ENCODE measurements at regions not wholly inside any gene's neighbourhood (a gene's known extent, or its start where the extent isn't known, plus 50 kb on each side); places are given as distances from the start of the nearest gene placed in this dataset.
"Not testable (repeated sequence)": the region's sequence is repeated elsewhere in the genome, so short reads cannot be mapped to it uniquely, and the experiment has no call there.

- no peaks in the 10 kb centered on the region for H4K20me1 ChIP-seq (ENCODE audit: control insufficient read depth, extremely low read depth, insufficient read depth, low read length)
- no peak for DNase-seq (ENCODE audit: low read depth in 2 of 2)
- TF ChIP-seq CTCF (conservative IDR thresholded peaks at IDR 0.05 in 1 of 2, IDR thresholded peaks at IDR 0.05 in 1 of 2; ENCODE audit: low read depth in 1 of 2, low read length in 2 of 2): no peak
- no peak for TF ChIP-seq EZH2 (IDR thresholded peaks at IDR 0.05; ENCODE audit: low read length, missing control alignments)
- H3K4me1 ChIP-seq (ENCODE audit: control insufficient read depth, extremely low read depth, insufficient read depth, low read length): no peaks in the 10 kb centered on the region
- H3K4me3 ChIP-seq (replicated peaks in 1 of 4; ENCODE audit: control extremely low read depth in 1 of 4, insufficient read depth in 1 of 4, low read depth in 3 of 4, low read length in 4 of 4): no peak overlapping the region
- no peak overlapping the region for H2AFZ ChIP-seq (ENCODE audit: low read length)
- H3K27me3 ChIP-seq (ENCODE audit: control insufficient read depth, insufficient read depth, low read length): no peaks in the 10 kb centered on the region
- no peak overlapping the region for H3K4me2 ChIP-seq (ENCODE audit: extremely low read depth, insufficient read depth, low read length)
- H3K9ac ChIP-seq (ENCODE audit: insufficient read depth, low read length): no peak overlapping the region
- no peaks in the 10 kb centered on the region for H3K36me3 ChIP-seq (ENCODE audit: control insufficient read depth, insufficient read depth, low read length)
- no peak overlapping the region for H3K27ac ChIP-seq (ENCODE audit: insufficient read depth, low read length)
- no peaks in the 10 kb centered on the region for H3K9me3 ChIP-seq (ENCODE audit: control insufficient read depth, insufficient read depth, low read depth, low read length)
- H3K79me2 ChIP-seq (ENCODE audit: control insufficient read depth, insufficient read depth, low read length): no peaks in the 10 kb centered on the region
Observed at GRCh38 chr3:163555918-163556317, 1522.4 kb downstream of the SI start.

GRCh38 chr3:163552659-163552966 lies 1525.7 kb downstream of the SI start:
- H3K4me3 ChIP-seq (replicated peaks in 1 of 4; ENCODE audit: control extremely low read depth in 1 of 4, insufficient read depth in 1 of 4, low read depth in 3 of 4, low read length in 4 of 4): no peak overlapping the region
- H3K4me2 ChIP-seq (ENCODE audit: extremely low read depth, insufficient read depth, low read length): no peak overlapping the region
- no peak overlapping the region for H3K27ac ChIP-seq (ENCODE audit: insufficient read depth, low read length)
- no peak for DNase-seq (ENCODE audit: low read depth in 2 of 2)
- H3K79me2 ChIP-seq (ENCODE audit: control insufficient read depth, insufficient read depth, low read length): no peaks in the 10 kb centered on the region
- no peak overlapping the region for H3K9ac ChIP-seq (ENCODE audit: insufficient read depth, low read length)
- H4K20me1 ChIP-seq (ENCODE audit: control insufficient read depth, extremely low read depth, insufficient read depth, low read length): no peaks in the 10 kb centered on the region
- no peaks in the 10 kb centered on the region for H3K36me3 ChIP-seq (ENCODE audit: control insufficient read depth, insufficient read depth, low read length)
- H2AFZ ChIP-seq (ENCODE audit: low read length): no peak overlapping the region
- H3K4me1 ChIP-seq (ENCODE audit: control insufficient read depth, extremely low read depth, insufficient read depth, low read length): no peaks in the 10 kb centered on the region
- no peaks in the 10 kb centered on the region for H3K27me3 ChIP-seq (ENCODE audit: control insufficient read depth, insufficient read depth, low read length)
- no peak for TF ChIP-seq EZH2 (IDR thresholded peaks at IDR 0.05; ENCODE audit: low read length, missing control alignments)
- no peak for TF ChIP-seq CTCF (conservative IDR thresholded peaks at IDR 0.05 in 1 of 2, IDR thresholded peaks at IDR 0.05 in 1 of 2; ENCODE audit: low read depth in 1 of 2, low read length in 2 of 2)
- no peaks in the 10 kb centered on the region for H3K9me3 ChIP-seq (ENCODE audit: control insufficient read depth, insufficient read depth, low read depth, low read length)

GRCh38 chr3:163551915-163552658 lies 1526.2 kb downstream of the SI start:
- not testable (repeated sequence) for H3K79me2 ChIP-seq (ENCODE audit: control insufficient read depth, insufficient read depth, low read length); H3K9me3 ChIP-seq (ENCODE audit: control insufficient read depth, insufficient read depth, low read depth, low read length); DNase-seq (ENCODE audit: low read depth in 2 of 2); H4K20me1 ChIP-seq (ENCODE audit: control insufficient read depth, extremely low read depth, insufficient read depth, low read length); H3K9ac ChIP-seq (ENCODE audit: insufficient read depth, low read length); H2AFZ ChIP-seq (ENCODE audit: low read length); H3K4me3 ChIP-seq (replicated peaks in 1 of 4; ENCODE audit: control extremely low read depth in 1 of 4, insufficient read depth in 1 of 4, low read depth in 3 of 4, low read length in 4 of 4); H3K27me3 ChIP-seq (ENCODE audit: control insufficient read depth, insufficient read depth, low read length); H3K27ac ChIP-seq (ENCODE audit: insufficient read depth, low read length); H3K4me1 ChIP-seq (ENCODE audit: control insufficient read depth, extremely low read depth, insufficient read depth, low read length); H3K4me2 ChIP-seq (ENCODE audit: extremely low read depth, insufficient read depth, low read length); H3K36me3 ChIP-seq (ENCODE audit: control insufficient read depth, insufficient read depth, low read length)
